Heart left ventricle (tissue), 13 donors: ENCODE measurements at regions not wholly inside any gene's neighbourhood (a gene's known extent, or its start where the extent isn't known, plus 50 kb on each side); places are given as distances from the start of the nearest gene placed in this dataset.

Experiments
- CTCF ChIP-seq, 12 donors: fragments of 200-600 bp; sonication (generic) in 4 of 12; IDR thresholded peaks; one replicate each; pipeline versions ENCODE4 v1.5.0 to v1.8.0; 2018 to 2022; ENCODE audit warnings: antibody characterized with exemption in 12 of 12, mild to moderate bottlenecking in 5 of 12
- POLR2A ChIP-seq, 2 donors: fragments of 450-650 bp; IDR thresholded peaks; one replicate each; pipeline ENCODE4 v1.6.1; 2017; ENCODE audit warnings: antibody characterized with exemption in 2 of 2, mild to moderate bottlenecking in 2 of 2, moderate library complexity in 2 of 2
- donor health status: ischemic (EF 13 %, LVEDD 7.1; RV severe dilation, severe dysfunction).
- donor health status: DM: no; HTN: yes; CAD: no.
- donor health status: DM: no; HTN: no; CAD: no.
- donor health status: ischemic (EF 25% LVEDD 6.9; RV normal size, moderate dysfunction).
- donor health status: ischemic (EF 25% LVEDD 5.7; RV mildly dilated, moderate dysfunction).
- donor health status: ischemic (EF 35%, LVEDD 5.7; RV mildly dilated, moderate dysfunction).
- donor health status: nonischemic (EF 11% LVEDD 7.7; RV severe dilation, severe dysfunction).
- donor health status: DM: yes; HTN: yes; CAD: no.
- donor health status: PGD.
- donor health status: ischemic (EF 29% LVEDD 5.4; RV normal size, mild dysfunction).
- donor health status: nonischemic (EF 23%, LVEDD 6.1; RV moderate dilation, normal function).

GRCh38 chr9:78548670-78549069 lies 251.7 kb downstream of the PSAT1 start:
- TF ChIP-seq CTCF (IDR thresholded peaks at IDR 0.05): no peak
- no peak for TF ChIP-seq POLR2A (IDR thresholded peaks at IDR 0.05)
